Smooth muscle cell (in vitro differentiated cells): ENCODE measurements at regions not wholly inside any gene's neighbourhood (a gene's known extent, or its start where the extent isn't known, plus 50 kb on each side); places are given as distances from the start of the nearest gene placed in this dataset.

Experiments
- DNase-seq: peaks from one replicate; lab custom pipeline; 2025; ENCODE audit not compliant: unreplicated experiment; lab: John Stamatoyannopoulos, UW
- H2AFZ ChIP-seq: fragments of 200-600 bp; sonication (generic); 2 replicates; pipeline ENCODE4 v1.6.0; 2016; ENCODE audit warnings: antibody characterized with exemption, low read depth, mild to moderate bottlenecking
- H3F3A ChIP-seq: fragments of 200-600 bp; sonication (generic); 2 replicates; pipeline ENCODE4 v1.6.0; 2017; ENCODE audit warnings: antibody characterized with exemption, low read depth
- H3K27ac ChIP-seq: fragments of 200-600 bp; sonication (generic); 2 replicates; pipeline ENCODE4 v1.5.1; 2016; ENCODE audit warnings: low read depth, mild to moderate bottlenecking
- H3K27me3 ChIP-seq: fragments of 200-600 bp; sonication (generic); 2 replicates; pipeline ENCODE4 v1.6.1; 2016; ENCODE audit warnings: low read depth, mild to moderate bottlenecking
- H3K36me3 ChIP-seq: fragments of 200-600 bp; sonication (generic); 2 replicates; pipeline ENCODE4 v1.5.1; 2016; ENCODE audit warnings: low read depth
- H3K4me1 ChIP-seq: fragments of 200-600 bp; sonication (generic); 2 replicates; pipeline ENCODE4 v1.5.1; 2016; ENCODE audit warnings: low read depth
- H3K4me2 ChIP-seq: fragments of 200-600 bp; sonication (generic); 2 replicates; pipeline ENCODE4 v1.6.0; 2016; ENCODE audit warnings: mild to moderate bottlenecking
- H3K4me3 ChIP-seq: fragments of 200-600 bp; sonication (generic); 2 replicates; pipeline ENCODE4 v1.5.1; 2016; ENCODE audit warnings: mild to moderate bottlenecking
- H3K79me2 ChIP-seq: fragments of 200-600 bp; sonication (generic); 2 replicates; pipeline ENCODE4 v1.6.0; 2016; ENCODE audit warnings: low read depth, mild to moderate bottlenecking
- H3K9ac ChIP-seq: fragments of 200-600 bp; sonication (generic); 2 replicates; pipeline ENCODE4 v1.6.0; 2016; ENCODE audit warnings: low read depth
- H3K9me3 ChIP-seq: fragments of 200-600 bp; sonication (generic); replicated peaks from 2 replicates; pipeline ENCODE4 v1.5.1; 2016; ENCODE audit warnings: low read depth
- H4K20me1 ChIP-seq: fragments of 200-600 bp; sonication (generic); 2 replicates; pipeline ENCODE4 v1.6.0; 2016; ENCODE audit warnings: low read depth
- CTCF ChIP-seq: fragments of 200-600 bp; sonication (generic); IDR thresholded peaks from 2 replicates; pipeline ENCODE4 v1.5.1; 2017; ENCODE audit warnings: borderline replicate concordance, mild to moderate bottlenecking, antibody characterized with exemption; ENCODE audit not compliant: insufficient read depth, poor library complexity, severe bottlenecking
- WGBS: methylation state at CpG from one replicate; pipeline ENCODE4 v1.1.7; 2016; ENCODE audit warnings: low lambda C conversion rate; 5-methylcytosine and 5-hydroxymethylcytosine counted together

GRCh38 chr20:16111852-16112412, 461.3 kb downstream of the KIF16B start:
- no peak for TF ChIP-seq CTCF
- Histone ChIP-seq H3K9ac (no peak overlapping the region), H3K4me3 (no peak overlapping the region), H3K27ac (no peak overlapping the region), H2AFZ (no peak overlapping the region), H3K4me2 (no peak overlapping the region), H3K79me2 (no peaks in the 10 kb centered on the region), H3K4me1 (no peaks in the 10 kb centered on the region), H3K9me3 (no peaks in the 10 kb centered on the region), H3K27me3 (peaks cover 7% of the 10 kb centered on the region), H4K20me1 (no peaks in the 10 kb centered on the region), H3F3A (no peaks in the 10 kb centered on the region), H3K36me3 (no peaks in the 10 kb centered on the region)
- DNase-seq = no peak
- 92% methylated on average over 6 of the region's 6 CpGs for WGBS

- no peak overlapping the region for H3K4me3 ChIP-seq
- no peaks in the 10 kb centered on the region for H3K36me3 ChIP-seq
- H3K27me3 ChIP-seq = peaks cover 6% of the 10 kb centered on the region
- no peak overlapping the region for H3K9ac ChIP-seq
- H3K79me2 ChIP-seq = no peaks in the 10 kb centered on the region
- no peaks in the 10 kb centered on the region for H3K4me1 ChIP-seq
- WGBS = 88% methylated on average over 5 of the region's 5 CpGs
- H4K20me1 ChIP-seq = no peaks in the 10 kb centered on the region
- no peaks in the 10 kb centered on the region for H3F3A ChIP-seq
- no peak overlapping the region for H2AFZ ChIP-seq
- no peak for DNase-seq
- H3K27ac ChIP-seq = no peak overlapping the region
- no peaks in the 10 kb centered on the region for H3K9me3 ChIP-seq
- no peak for TF ChIP-seq CTCF
- no peak overlapping the region for H3K4me2 ChIP-seq
These were observed 461.9 kb downstream of the KIF16B start for GRCh38 chr20:16111172-16111832.

GRCh38 chr20:16107172-16107870, 465.9 kb downstream of the KIF16B start:
- no peaks in the 10 kb centered on the region for H3K36me3 ChIP-seq
- WGBS = 85% methylated on average over 7 of the region's 7 CpGs

More at GRCh38 chr20:16107172-16107870, 465.9 kb downstream of the KIF16B start:
- H3F3A ChIP-seq = no peaks in the 10 kb centered on the region
- H3K79me2 ChIP-seq = no peaks in the 10 kb centered on the region
- no peak for DNase-seq
- no peak for TF ChIP-seq CTCF
- H3K27me3 ChIP-seq = peaks cover 7% of the 10 kb centered on the region
- no peaks in the 10 kb centered on the region for H4K20me1 ChIP-seq
- H3K4me2 ChIP-seq = no peak overlapping the region
- H3K27ac ChIP-seq = no peak overlapping the region
- no peak overlapping the region for H3K4me3 ChIP-seq
- no peaks in the 10 kb centered on the region for H3K4me1 ChIP-seq
- H3K9ac ChIP-seq = no peak overlapping the region
- H3K9me3 ChIP-seq = no peaks in the 10 kb centered on the region
- H2AFZ ChIP-seq = no peak overlapping the region
